NCI-H1092 treated with DMSO at 0.1 percent for 48 hours (cell line): ENCODE measurements at regions not wholly inside any gene's neighbourhood (a gene's known extent, or its start where the extent isn't known, plus 50 kb on each side); places are given as distances from the start of the nearest gene placed in this dataset.

Experiments
- DNase-seq: peaks from one replicate; lab custom pipeline; 2025; lab: John Stamatoyannopoulos, UW

- DNase-seq: no peak
Observed at GRCh38 chr14:38901791-38902190, 201.2 kb downstream of the SEC23A start.

- no peak for DNase-seq
Observed at GRCh38 chr14:38900887-38901286, 202.1 kb downstream of the SEC23A start.

GRCh38 chr14:38887696-38888095 is 215.3 kb downstream of the SEC23A start:
- no peak for DNase-seq

- DNase-seq: no peak
Observed at GRCh38 chr14:38884109-38884508, 218.9 kb downstream of the SEC23A start.

GRCh38 chr14:38883127-38883526 is 219.9 kb downstream of the SEC23A start:
- peak; percentile 8 for DNase-seq

GRCh38 chr14:38882533-38882932 is 220.5 kb downstream of the SEC23A start:
- no peak for DNase-seq

GRCh38 chr14:38880643-38881524 is 222.2 kb downstream of the SEC23A start:
- no peak for DNase-seq

- DNase-seq: no peak
Observed at GRCh38 chr14:38877744-38878388, 225.2 kb downstream of the SEC23A start.

GRCh38 chr14:38874721-38875120 is 228.3 kb downstream of the SEC23A start:
- DNase-seq: no peak

- DNase-seq: no peak
Observed at GRCh38 chr14:38873941-38874612, 229.0 kb downstream of the SEC23A start.

GRCh38 chr14:38870296-38870836 is 232.7 kb downstream of the SEC23A start:
- DNase-seq: no peak

GRCh38 chr14:38868399-38869290 is 234.4 kb downstream of the SEC23A start:
- DNase-seq: peak; percentile 81

- peak; percentile 89 for DNase-seq
Observed at GRCh38 chr14:38867561-38868150, 235.4 kb downstream of the SEC23A start.

GRCh38 chr14:38866461-38866860 is 236.6 kb downstream of the SEC23A start:
- peak; percentile 91 for DNase-seq

- no peak for DNase-seq
Observed at GRCh38 chr14:38862366-38862765, 240.7 kb downstream of the SEC23A start.

GRCh38 chr14:38860530-38860929 is 242.5 kb downstream of the SEC23A start:
- no peak for DNase-seq

GRCh38 chr14:38856798-38857197 is 246.2 kb downstream of the SEC23A start:
- no peak for DNase-seq

- no peak for DNase-seq
Observed at GRCh38 chr14:38855513-38855912, 247.5 kb downstream of the SEC23A start.

- no peak for DNase-seq
Observed at GRCh38 chr14:38851111-38851510, 251.9 kb downstream of the SEC23A start.

- no peak for DNase-seq
Observed at GRCh38 chr14:38850664-38851063, 252.4 kb downstream of the SEC23A start.
